Inferior parietal cortex (tissue), 1 donor: ENCODE measurements at regions not wholly inside any gene's neighbourhood (a gene's known extent, or its start where the extent isn't known, plus 50 kb on each side); places are given as distances from the start of the nearest gene placed in this dataset.
A peak's percentile ranks its signal among the peaks of the same experiment; 100 is the strongest.
"Not testable (repeated sequence)": the region's sequence is repeated elsewhere in the genome, so short reads cannot be mapped to it uniquely, and the experiment has no call there.

Experiments used
- DNase-seq: peaks from one replicate; pipeline ENCODE4 v3.0.0-alpha.2; 2016; ENCODE audit errors: extremely low spot score

DNA sequence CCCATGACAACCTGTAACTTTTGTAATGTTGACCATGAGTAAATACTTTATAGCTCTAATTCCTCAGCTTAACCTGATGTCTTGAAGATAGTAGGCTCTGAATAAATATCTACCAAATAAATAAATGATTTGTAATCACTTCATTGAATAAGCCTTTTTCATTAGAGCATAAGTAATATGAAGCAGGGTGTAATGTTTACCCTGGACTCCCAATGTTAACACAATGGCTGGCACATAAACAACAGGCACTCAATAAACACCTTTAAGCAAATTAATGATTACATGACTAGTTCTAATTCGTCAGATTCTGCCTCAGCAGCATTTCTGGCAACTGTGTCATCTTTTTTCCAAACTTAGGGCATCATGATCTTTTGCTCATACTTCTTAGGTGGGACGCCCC lies 396.3 kb downstream of the LIG4 start:
- DNase-seq, result no peak

DNA sequence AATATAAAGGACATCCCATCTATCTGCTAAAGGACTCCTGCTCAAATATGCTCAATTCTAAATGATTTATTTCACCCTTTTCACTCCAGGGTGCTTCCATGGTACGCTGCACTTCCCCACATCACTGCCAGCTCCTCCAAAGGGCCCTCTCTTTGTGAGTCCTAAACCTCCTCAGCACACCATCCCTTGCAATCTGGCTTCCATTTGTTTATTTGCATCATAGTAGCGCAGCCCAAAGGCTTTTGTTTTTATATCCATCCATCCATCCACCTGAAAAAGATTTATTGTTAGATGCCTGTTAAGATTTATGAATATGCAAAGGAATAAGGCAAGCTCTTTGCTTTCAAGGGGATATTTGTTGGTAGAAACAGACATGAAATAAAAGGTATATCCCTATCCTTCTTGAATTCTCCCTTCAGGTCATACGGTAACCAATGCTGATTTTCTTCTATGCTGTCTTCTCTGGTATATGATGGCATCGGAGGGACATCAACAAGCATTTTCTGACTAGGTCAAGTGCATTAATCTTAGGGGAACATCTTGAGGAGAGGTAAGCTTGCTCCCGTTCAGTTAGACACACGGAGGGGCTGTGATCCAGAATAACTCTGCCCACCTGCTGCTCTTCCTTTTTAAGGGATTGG lies 397.6 kb downstream of the LIG4 start:
- no peak for DNase-seq

DNA sequence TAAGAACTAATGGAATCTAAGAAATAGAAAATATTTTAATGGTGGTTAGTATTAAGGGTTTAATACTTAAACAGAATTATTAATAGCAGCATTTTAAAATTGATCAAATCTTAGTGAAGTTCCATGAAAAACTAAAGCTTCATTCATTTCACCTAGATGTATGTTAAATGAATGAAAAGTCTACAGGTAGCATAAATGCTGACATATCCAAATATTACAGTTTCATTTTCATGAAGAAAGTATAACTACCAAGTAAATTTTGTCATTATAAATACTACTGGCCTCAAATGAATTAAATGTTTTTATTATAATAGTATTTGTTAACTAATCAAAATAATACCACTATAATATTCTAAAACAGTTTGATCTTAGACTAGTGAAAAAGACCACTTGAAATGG lies 403.3 kb downstream of the LIG4 start:
- no peak for DNase-seq

DNA sequence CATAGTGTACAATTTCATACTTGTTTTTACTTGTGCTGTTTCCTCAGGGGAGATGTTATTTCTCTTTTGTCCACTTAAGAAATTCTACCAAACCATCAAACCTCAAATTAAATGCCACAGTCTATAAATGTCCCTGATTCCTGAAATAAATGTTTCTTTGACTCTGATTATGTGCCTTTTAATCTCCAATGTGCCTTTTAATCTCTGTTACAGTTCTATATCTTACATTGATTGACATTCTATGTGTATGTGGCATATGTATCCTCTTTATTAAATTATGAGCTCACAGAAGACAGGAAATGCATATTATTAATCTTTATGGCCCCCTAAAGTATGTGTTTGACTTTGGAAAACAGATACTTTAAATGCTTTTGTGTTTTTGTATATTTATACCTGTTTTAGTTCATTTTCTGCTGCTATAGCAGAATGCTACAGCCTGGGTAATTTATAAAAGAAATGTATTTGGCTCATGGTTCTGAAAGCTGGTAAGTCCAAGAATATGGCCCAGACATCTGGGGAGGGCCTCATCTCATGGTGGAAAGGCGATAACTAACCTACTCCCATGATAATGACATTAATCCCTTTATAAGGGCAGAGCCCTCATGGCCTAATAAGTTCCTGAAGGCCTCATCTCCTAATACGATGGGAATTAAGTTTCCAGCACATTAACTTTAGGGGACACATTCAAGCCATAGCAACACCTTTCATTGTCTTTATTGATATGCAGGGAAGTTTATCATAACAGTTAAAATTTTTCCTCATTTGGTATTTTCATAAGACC lies 403.9 kb downstream of the LIG4 start:
- no peak for DNase-seq

DNA sequence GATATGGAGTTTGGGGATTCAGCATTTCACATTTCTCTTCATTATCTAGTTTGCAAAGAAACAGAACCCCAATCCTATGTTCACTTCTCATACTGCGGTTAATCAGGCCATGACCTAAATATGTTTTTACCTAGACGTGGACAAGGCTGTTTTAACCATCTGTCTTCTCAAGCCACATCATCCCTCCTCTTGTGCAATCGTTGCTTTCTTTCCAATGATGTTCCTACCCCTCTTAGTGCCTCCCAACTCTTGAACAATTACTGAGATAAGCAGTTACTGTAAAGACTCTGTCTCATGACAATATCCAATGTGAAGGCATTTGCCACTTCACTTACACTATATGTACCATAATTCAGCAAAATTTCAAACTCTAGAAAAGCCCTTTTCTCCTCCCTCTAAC lies 406.2 kb downstream of the LIG4 start:
- no peak for DNase-seq

DNA sequence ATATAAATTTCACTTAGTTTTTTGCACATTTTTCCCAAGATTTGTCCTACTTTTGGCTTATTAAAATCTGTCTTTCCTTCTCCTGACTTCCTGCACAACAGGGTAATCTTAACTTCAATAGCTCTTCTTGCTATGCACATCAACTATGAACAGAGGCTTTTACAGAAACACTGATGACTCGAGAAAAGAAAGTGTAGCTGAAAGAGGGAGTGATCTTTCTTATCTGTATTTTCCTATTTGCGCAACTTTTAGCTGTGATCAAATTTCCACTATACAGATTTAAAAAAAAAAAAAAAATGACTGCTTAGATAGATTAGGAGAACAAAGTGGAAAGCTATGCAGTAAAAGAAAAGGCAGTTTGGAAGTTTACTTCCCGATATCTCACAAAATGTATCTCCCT lies 406.9 kb downstream of the LIG4 start:
- DNase-seq, result no peak

DNA sequence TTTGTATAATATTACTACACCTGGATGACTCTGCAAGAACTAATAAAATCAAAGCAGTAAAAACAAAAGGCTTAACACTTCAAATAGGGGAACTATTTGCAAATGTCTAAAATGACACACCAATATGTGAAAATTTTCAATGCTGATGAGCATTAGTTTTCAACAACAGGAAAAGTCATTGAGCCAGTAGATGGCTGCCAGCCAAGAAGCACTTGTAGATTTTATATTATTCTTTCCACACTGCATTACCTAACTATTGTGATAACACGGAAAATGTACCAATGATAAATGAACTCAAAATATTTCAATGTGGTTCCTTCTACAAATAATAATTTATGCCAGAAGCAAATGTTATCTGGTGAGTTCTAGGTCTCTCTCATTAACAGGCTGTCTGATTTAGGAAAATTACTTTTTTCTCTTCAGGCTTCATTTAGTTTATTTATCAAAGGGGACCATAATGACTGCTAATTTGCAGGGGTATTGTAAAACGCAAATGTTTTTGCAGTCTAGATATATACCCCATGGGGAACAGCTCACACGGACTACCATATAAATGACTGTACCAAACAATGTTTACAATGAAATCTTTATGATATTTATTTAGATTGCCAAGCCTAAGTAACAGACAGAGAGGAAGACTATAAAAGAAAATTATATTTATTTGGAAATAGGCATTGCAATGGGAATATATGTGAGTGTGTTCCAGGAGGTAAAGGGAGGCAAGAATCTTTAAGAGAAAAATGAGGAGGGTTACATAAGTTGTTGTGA lies 407.8 kb downstream of the LIG4 start:
- no peak for DNase-seq

DNA sequence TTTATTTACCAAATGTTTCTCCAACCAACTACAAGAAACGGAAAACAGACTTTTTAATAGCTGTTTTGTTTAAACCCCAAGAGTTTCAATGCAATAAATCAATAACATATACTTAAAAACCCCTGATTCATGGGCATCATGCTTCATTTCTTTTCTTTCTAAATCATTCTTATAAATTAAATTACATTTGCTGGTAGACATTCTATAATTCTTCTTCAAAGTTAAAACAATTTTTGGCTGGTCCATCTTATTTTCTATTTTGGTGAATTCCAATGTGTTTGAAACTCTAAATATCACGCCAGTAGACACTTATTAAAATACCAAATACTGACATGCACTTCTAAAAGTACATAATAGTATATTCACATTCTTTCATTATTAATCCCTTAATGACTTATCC lies 408.6 kb downstream of the LIG4 start:
- DNase-seq, result no peak

DNA sequence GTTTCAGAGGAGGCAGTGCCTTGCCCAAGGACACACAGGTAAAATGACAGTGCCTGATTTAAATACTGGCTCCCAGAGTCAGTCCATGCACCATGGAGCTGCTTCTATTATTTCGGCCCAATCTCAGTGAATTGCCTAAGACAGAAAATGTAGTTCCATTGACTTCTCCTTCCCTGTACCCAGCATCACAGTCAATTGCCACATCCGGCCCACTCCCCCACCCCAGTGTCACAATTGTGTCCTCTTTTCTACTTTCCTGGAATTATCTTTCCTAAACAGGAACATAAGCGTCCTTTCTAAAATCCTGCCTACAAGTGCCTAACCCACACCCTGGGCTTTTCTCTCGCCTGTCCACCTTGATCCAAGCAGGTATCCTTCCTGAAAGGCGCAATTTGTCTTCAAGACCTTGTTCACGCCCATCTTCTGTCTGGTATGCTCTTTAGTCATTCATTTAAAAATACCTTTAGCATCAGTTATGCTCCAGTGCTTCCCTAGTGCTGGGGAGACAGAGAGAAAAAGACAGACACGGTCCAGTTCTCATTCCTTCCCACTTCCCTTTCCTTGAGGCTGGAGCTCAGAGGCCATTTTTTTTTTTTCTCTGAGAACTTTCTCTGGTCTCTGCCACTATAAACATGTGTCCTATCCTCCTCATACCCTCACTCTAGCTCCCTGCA lies 411.4 kb downstream of the LIG4 start:
- no peak for DNase-seq

DNA sequence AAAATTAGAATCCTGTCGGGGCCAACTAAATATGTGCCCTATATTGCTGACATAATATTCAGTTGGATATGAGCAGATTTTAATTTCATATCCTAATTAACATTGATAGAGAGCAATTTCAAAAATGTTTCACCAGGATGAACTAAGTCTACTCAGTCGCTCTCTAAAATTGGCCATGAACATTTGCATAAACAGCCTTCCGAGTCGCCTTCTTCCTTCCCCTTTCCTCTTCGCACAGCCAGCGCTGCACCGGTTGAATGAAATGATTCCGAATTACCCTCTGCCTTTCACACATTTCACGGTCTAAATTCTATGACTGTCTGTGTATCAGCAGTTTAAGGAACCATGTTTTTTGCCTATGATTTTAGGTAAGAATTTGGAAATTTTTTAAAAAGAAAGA lies 413.7 kb downstream of the LIG4 start:
- DNase-seq, result no peak

DNA sequence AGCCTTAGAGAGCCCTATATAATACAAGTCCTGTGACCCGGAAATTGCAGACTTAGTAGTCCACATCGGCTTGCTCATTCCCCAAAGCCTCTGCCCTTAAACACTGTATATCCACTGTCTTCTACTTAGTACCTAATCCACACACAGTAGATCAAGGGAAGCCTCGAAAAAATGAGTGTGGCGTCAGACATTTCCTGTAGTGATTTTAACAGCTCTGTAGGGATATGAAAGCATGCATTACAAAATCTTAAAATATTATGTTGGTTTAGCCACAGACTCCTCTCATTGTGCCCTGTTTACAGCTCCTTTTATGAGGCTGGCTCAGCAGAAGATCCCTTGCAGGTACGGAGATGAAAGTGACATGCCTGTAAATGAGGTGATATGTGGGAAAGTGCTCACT lies 416.3 kb downstream of the LIG4 start:
- DNase-seq, result no peak

DNA sequence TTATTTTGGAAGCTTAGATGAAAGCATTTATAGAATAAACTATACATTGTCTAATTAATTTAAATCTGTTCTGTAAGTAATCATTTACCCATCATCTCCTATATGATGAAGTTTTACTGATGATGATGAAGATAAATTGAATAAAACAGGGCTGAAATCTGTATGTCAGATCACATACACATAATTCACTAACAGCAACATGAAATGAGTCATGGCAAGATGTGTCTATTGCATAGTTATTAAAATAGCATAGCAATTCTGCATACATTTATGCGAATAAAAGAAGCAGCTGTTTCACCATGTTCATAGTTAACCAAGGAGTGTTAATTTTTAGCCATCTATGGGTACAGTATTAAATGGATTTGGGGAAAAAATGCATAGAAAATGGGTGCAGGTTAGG lies 424.9 kb downstream of the LIG4 start:
- peak; percentile 16 for DNase-seq

DNA sequence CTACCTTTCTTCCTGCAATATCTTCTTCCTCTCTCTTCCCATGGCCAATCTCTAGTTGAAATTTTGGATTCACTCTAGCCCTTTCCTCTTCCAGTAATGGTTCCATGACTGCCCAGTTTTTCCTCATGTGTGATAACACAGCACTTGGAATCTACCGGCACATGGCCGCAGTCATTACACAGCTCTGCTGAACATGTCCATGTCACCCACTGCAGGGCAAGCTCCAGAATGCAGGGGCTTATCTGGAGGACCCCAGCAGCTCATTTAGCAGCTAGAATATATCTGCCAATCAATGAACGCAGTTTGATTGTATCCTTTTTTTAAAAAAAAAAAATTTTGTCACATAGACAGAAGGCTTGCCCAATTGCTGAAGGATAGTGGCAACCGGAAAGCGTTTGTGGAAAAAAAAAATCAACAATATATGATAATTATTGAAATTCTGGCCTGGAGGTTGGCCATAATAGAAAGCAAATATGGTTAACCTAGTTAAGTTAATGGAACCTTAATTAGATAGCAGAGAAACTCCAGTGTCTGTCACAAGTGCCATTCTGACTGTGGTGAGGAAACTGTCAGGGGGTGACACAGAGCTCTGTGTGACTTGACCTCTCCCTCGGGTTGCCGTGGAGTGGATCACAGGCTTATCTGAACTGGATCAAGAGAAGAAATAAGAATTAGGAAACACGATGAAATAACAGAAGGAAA lies 426.7 kb downstream of the LIG4 start:
- DNase-seq, result no peak

DNA sequence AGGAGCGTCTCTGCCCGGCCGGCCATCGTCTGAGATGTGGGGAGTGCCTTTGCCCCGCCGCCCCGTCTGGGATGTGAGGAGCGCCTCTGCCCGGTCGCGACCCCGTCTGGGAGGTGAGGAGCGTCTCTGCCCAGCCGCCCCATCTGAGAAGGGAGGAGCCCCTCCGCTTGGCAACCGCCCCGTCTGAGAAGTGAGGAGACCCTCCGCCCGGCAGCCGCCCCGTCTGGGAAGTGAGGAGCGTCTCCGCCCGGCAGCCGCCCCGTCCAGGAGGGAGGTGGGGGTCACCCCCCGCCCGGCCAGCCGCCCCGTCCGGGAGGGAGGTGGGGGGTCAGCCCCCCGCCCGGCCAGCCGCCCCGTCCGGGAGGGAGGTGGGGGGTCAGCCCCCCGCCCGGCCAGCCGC lies 432.7 kb downstream of the LIG4 start:
- DNase-seq, result not testable (repeated sequence)

DNA sequence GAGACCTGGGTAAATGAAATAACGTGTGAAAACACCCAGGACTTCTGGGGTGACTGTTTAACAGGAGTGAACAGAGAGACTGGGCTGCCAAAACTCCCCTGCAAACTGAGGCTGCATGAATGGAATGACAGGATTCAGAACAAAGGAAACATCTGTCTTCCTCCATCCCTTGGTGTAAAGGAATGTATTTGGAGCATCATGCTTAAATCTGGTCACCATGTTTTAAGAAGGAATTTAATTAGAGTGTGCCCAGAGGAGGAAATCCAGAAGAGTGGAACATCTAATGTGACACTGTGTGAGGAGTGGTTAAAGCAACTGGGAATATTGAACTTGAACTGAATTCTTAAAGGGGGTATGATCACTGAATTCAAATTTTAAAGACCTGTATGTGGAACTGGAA lies 437.2 kb downstream of the LIG4 start:
- no peak for DNase-seq

DNA sequence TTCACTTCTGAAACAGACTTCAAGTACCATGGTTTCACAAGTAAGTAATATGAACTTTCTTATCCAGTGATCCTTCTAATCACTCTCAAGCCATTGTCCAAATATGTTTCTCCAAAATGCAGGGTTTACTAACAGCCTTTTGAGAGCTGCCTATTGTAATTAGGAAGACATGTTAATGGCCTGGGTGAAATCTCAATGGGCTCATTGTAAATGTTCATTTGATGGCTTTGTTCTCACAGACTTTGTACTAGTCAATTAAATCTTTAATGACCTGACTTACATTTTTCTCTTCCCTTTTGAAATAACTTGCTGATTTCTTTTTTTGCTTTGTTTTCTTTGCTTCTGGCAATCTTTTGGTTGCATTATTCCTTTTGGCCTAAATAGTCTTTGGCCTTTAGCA lies 444.8 kb downstream of the LIG4 start:
- DNase-seq, result no peak

DNA sequence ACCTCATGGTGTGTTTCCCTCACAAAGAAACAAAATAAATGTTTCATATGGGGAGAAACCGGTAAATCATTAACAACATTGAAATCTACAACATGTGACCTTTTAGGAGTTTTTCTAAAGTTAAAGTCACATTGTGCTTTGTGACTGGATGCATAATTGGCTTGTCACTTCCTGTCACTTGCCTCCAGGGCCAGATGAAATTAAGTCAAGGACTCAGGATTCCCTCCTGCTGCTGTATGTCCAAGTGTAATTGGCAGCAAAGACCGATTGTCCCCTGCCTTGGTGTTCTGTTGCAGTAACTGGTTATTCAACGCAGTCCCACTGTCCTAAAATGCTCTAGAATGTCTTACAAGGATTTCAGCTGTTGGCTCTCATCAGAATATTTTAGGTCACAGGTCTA lies 448.2 kb downstream of the LIG4 start:
- DNase-seq, result no peak

DNA sequence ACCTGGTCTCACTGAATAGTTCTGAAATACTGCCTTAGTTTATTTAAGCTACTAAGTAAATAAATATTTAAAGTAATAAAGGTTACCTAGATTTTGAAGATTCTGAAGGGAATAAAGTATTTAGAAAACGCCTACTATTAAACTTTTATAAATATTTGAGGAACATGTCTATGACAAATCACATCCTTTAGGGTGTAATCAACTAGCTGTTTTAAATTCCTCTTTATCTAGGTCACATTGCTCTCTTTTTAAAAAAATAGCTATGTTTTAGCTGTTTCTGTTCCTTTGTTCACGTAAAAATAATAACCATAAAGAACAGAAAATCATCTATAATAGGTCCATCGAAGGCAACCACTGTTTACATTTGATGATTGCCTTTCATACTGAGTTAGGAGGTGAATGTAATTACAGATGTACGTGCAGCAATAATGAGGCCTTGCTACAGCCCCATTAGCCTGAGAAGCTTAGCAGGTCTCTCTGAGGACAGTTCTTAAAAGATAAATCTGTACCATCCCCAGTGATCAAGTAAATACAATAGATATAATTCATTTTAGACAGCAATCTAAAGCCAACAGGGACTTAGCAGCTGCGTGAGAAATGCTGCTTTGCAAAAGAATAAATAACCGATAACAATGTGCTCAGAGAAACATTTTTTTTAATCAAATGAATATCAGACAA lies 449.5 kb downstream of the LIG4 start:
- no peak for DNase-seq

DNA sequence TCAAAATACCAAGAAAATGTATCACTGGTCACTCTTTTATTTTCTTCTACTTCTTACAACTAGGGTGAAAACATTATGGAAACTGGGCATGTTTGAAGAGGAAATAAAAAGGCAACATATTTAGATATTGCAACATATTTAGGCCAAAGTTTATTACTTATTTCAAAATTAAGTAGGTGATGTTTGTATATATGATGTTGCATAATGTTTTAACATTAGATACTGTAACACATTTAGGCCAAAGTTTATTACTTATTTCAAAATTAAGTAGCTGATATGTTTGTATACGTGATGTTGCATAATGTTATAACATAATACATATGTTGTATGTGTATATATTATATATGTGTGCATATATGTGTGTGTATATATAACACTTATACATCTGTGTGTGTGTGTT lies 451.3 kb downstream of the LIG4 start:
- DNase-seq, result no peak

DNA sequence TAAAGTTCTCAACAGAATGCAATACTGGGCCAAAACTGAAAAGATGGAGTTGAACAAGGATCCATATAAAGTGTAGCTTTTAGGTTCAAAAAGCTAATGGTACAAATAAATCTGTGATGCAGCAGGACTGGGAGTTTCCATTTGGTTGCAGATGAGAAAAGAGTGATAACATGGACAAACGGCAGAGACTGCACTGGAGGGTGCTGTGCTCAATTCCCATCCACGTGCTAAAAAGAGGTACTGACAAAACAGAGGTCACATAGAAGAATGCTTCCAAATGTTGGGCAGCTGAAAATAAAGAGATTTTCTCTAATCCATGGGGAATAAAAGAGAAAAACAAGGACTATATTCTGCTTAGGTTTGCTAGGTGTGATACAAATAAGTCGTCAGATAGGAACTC lies 461.6 kb downstream of the LIG4 start:
- DNase-seq, result no peak

DNA sequence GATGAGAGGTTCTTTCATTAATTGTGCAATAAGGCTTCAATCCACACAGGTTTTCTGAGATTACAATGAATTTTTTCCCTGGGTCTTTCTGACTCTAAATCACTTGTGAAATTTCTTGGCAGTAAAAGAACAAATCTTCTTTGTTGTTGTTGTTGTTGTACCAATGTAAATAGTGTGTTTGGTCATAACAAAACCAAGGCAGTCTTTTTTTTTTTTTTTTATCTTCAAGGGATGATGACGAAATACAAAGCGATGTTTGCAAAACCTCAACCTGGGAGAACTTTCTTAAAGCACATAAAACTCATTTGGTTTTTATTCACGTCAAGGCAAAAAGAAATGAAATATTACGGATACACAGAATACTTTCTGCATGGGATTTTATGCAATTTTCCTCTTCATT lies 462.0 kb downstream of the LIG4 start:
- DNase-seq, result no peak
